ENCODE measurements at regions not wholly inside any gene's neighbourhood (a gene's known extent, or its start where the extent isn't known, plus 50 kb on each side); places are given as distances from the start of the nearest gene placed in this dataset.

- H3K9me3 Mint-ChIP-seq (ENCODE audit: low read depth, unreplicated experiment), result no peaks in the 10 kb centered on the region
- TF ChIP-seq CTCF (IDR thresholded peaks at IDR 0.05; ENCODE audit: unreplicated experiment), result no peak
- intact Hi-C loops (cut with micrococcal nuclease; ENCODE audit: unreplicated experiment), result no loop called here
- no peaks in the 10 kb centered on the region for H3K36me3 Mint-ChIP-seq (ENCODE audit: insufficient read depth, unreplicated experiment)
- H3K27ac Mint-ChIP-seq (ENCODE audit: unreplicated experiment), result no peak overlapping the region
- DNase-seq, result no peak
- no TSS peak for BruUV-seq (replicated peaks)
- CTCF ChIA-PET, result no interaction called here
- no peaks in the 10 kb centered on the region for H3K4me1 Mint-ChIP-seq (ENCODE audit: low read depth, unreplicated experiment)
- H3K4me3 Mint-ChIP-seq (ENCODE audit: low read depth, unreplicated experiment), result no peak overlapping the region
- H3K27me3 Mint-ChIP-seq (ENCODE audit: unreplicated experiment), result no peaks in the 10 kb centered on the region
Observed at GRCh38 chr2:63780518-63781155, 61.1 kb upstream of the UGP2 start.

GRCh38 chr2:63784461-63784860, 57.2 kb upstream of the UGP2 start:
- Mint-ChIP-seq H3K4me1 (ENCODE audit: low read depth, unreplicated experiment) (no peaks in the 10 kb centered on the region), H3K27me3 (ENCODE audit: unreplicated experiment) (no peaks in the 10 kb centered on the region), H3K9me3 (ENCODE audit: low read depth, unreplicated experiment) (no peaks in the 10 kb centered on the region), H3K4me3 (ENCODE audit: low read depth, unreplicated experiment) (no peak overlapping the region), H3K36me3 (ENCODE audit: insufficient read depth, unreplicated experiment) (no peaks in the 10 kb centered on the region), H3K27ac (ENCODE audit: unreplicated experiment) (no peak overlapping the region)
- no TSS peak for BruUV-seq (replicated peaks)
- CTCF ChIA-PET, result no interaction called here
- intact Hi-C loops (cut with micrococcal nuclease; ENCODE audit: unreplicated experiment), result no loop called here
- TF ChIP-seq CTCF (IDR thresholded peaks at IDR 0.05; ENCODE audit: unreplicated experiment), result no peak
- no peak for DNase-seq

GRCh38 chr2:63785096-63785495, 56.6 kb upstream of the UGP2 start:
- no peak for DNase-seq
- CTCF ChIA-PET, result no interaction called here
- Mint-ChIP-seq H3K4me3 (ENCODE audit: low read depth, unreplicated experiment) (no peak overlapping the region), H3K27me3 (ENCODE audit: unreplicated experiment) (no peaks in the 10 kb centered on the region), H3K9me3 (ENCODE audit: low read depth, unreplicated experiment) (no peaks in the 10 kb centered on the region), H3K36me3 (ENCODE audit: insufficient read depth, unreplicated experiment) (no peaks in the 10 kb centered on the region), H3K27ac (ENCODE audit: unreplicated experiment) (no peak overlapping the region), H3K4me1 (ENCODE audit: low read depth, unreplicated experiment) (peaks cover 4% of the 10 kb centered on the region)
- no peak for TF ChIP-seq CTCF (IDR thresholded peaks at IDR 0.05; ENCODE audit: unreplicated experiment)
- no TSS peak for BruUV-seq (replicated peaks)
- intact Hi-C loops (cut with micrococcal nuclease; ENCODE audit: unreplicated experiment), result no loop called here

GRCh38 chr2:63786471-63786870, 55.2 kb upstream of the UGP2 start:
- Mint-ChIP-seq H3K27ac (ENCODE audit: unreplicated experiment) (no peak overlapping the region), H3K4me3 (ENCODE audit: low read depth, unreplicated experiment) (no peak overlapping the region), H3K27me3 (ENCODE audit: unreplicated experiment) (no peaks in the 10 kb centered on the region), H3K9me3 (ENCODE audit: low read depth, unreplicated experiment) (no peaks in the 10 kb centered on the region), H3K4me1 (ENCODE audit: low read depth, unreplicated experiment) (peaks cover 16% of the 10 kb centered on the region), H3K36me3 (ENCODE audit: insufficient read depth, unreplicated experiment) (no peaks in the 10 kb centered on the region)
- BruUV-seq (replicated peaks), result no TSS peak
- no peak for DNase-seq
- TF ChIP-seq CTCF (IDR thresholded peaks at IDR 0.05; ENCODE audit: unreplicated experiment), result no peak
- intact Hi-C loops (cut with micrococcal nuclease; ENCODE audit: unreplicated experiment), result no loop called here
- CTCF ChIA-PET, result no interaction called here
